IPS-15b (cell line): ENCODE measurements at regions not wholly inside any gene's neighbourhood (a gene's known extent, or its start where the extent isn't known, plus 50 kb on each side); places are given as distances from the start of the nearest gene placed in this dataset.

Source experiments
- H3K27me3 ChIP-seq: one replicate; pipeline ENCODE4 v1.6.1; 2013; ENCODE audit warnings: low read length; ENCODE audit not compliant: control insufficient read depth, insufficient read depth
- H3K36me3 ChIP-seq: one replicate; pipeline ENCODE4 v1.6.1; 2013; ENCODE audit warnings: low read length; ENCODE audit not compliant: control insufficient read depth, insufficient read depth
- H3K4me1 ChIP-seq: one replicate; pipeline ENCODE4 v1.6.1; 2013; ENCODE audit warnings: mild to moderate bottlenecking, low read length; ENCODE audit not compliant: control insufficient read depth, insufficient read depth
- H3K4me3 ChIP-seq: one replicate; pipeline ENCODE4 v1.5.1; 2013; ENCODE audit warnings: low read depth, low read length
- H3K9ac ChIP-seq: one replicate; pipeline ENCODE4 v1.6.1; 2013; ENCODE audit warnings: low read depth, mild to moderate bottlenecking, low read length
- H3K9me3 ChIP-seq: one replicate; pipeline ENCODE4 v1.6.1; 2013; ENCODE audit warnings: mild to moderate bottlenecking, low read length; ENCODE audit not compliant: control insufficient read depth, insufficient read depth

DNA sequence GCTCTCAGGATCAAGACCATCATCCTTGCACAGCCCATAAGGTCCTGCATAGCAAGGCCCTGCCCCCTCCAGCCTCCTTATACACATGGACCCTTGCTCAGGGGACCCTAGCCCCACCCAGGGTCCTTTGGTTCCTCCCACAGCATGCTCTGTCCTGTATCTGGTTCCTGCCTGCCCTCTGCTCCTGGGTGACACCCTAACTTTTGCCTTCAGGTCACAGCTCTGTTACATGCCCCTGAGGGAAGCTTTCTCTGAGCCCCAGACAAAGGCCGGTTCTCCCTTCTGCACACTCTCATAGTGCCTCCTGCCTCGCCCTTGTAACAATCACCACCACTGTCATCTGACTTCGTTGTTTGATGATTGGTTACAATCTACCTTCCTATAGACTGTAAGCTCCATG lies 204.8 kb downstream of the SMAD2 start:
- Histone ChIP-seq H3K4me3 (no peak overlapping the region), H3K9me3 (no peaks in the 10 kb centered on the region), H3K27me3 (no peaks in the 10 kb centered on the region), H3K36me3 (no peaks in the 10 kb centered on the region), H3K4me1 (no peaks in the 10 kb centered on the region), H3K9ac (no peak overlapping the region)

DNA sequence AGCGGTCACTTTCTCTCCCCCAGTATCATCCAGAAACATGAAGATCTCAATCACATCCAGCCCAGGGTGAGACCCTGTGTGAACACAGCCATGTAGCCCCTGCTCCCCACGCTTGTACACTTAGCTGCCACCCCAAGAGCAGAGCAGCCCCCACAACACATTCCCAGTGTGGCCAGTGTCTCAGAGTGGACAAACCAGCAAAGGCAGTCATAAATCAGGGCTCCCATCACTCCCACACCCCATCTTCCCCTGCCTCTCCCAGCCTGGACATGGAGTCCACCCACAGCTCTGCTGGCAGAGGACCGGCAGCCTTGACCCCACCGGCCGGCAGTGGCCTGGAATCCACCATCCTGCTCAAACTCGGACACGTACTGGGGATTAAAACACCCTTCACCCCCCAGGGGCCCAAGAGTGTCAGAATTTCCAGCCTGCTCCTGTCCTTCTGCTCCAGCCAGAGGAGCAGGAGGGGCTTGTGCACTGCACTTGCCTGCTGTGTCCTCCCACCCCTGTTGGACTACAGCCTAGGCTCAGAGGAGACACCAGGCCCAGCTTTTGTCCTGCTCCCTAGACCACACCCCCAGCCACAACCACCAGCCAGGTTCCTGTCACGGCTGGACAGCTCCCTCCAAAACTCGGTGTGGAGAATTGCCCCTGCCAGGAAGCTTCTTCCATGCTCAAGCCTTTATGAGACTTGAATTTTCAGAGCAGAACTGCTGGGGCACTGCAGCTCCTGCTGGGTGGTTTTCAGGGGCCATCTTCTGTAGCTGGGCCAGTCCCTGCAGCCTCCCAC lies 206.1 kb downstream of the SMAD2 start:
- Histone ChIP-seq H3K9me3 (no peaks in the 10 kb centered on the region), H3K9ac (no peak overlapping the region), H3K4me3 (no peak overlapping the region), H3K27me3 (no peaks in the 10 kb centered on the region), H3K36me3 (no peaks in the 10 kb centered on the region), H3K4me1 (no peaks in the 10 kb centered on the region)

DNA sequence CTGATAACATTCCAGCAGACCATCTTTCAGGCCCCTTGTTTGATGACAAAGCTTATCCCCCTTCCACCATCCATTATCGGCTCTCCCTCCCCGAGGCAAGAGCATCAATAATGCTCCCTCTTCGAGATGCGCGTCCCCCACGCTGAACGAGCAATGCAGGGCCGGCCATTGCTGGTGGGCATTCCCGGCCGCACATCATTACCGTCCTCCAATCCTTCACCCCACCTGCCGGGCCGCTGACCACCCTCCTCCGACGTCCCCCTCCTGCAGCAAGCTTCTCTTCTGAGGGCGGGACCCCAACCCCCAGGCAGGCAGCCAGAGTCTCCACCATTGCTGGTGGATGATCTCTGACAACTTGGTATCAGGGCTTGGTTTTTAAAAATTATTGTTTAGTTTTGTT lies 208.6 kb downstream of the SMAD2 start:
- no peaks in the 10 kb centered on the region for H3K36me3 ChIP-seq
- H3K27me3 ChIP-seq, result no peaks in the 10 kb centered on the region
- no peaks in the 10 kb centered on the region for H3K9me3 ChIP-seq
- H3K9ac ChIP-seq, result no peak overlapping the region
- no peak overlapping the region for H3K4me3 ChIP-seq
- H3K4me1 ChIP-seq, result no peaks in the 10 kb centered on the region

DNA sequence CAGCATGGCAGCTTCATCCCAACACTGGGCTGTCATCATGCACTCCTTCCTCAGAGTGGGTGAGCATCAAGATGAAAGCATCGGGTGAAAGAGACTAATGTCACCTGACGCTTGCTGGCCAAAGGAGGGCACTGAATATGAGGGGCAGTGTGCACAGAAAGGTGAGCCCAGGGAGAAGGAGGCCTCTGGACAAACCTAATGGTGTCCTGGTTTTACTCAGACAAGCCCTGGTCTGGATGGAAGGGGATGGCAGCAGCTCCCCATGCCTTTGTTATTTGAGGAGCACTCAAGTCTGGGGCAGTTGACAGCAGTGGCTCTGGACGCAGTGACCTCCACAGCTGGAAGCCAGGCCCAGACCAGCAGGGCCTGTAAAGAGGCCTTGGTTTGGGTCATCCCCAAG lies 209.7 kb downstream of the SMAD2 start:
- Histone ChIP-seq H3K36me3 (no peaks in the 10 kb centered on the region), H3K4me3 (no peak overlapping the region), H3K9ac (no peak overlapping the region), H3K4me1 (no peaks in the 10 kb centered on the region), H3K27me3 (no peaks in the 10 kb centered on the region), H3K9me3 (no peaks in the 10 kb centered on the region)

DNA sequence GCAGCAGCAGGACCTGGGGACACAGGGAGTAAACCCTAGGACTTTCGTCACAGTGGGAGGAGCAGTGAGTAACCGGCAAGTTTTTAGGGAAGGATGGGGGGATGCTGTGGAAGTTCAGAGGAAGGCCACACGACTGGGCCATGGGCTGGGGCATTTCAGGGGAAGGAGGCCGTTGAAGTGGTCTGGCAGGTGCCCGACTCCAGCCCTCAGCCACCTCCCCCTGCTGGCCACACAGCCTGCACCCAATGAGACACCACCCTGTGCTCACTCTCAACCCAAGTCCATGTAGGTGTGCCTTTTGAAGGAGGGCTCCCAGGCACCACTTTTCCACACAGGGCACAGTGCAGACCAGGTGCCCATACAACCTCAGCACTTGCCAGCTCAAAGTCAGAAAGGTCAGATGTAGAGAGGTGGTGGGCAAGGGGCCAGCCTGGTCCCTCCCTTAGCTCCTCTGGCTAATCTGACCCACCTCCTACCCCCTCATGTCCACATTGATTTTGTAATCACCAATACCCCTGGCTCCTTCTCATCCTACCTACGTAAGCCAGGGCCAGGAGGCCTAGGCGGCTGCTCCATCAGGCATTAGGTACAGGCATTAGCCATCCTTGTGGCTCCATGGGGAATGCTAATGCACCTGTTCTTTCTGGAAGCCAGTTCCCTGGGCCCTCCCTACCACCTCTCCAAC lies 211.2 kb downstream of the SMAD2 start:
- Histone ChIP-seq H3K9ac (no peak overlapping the region), H3K36me3 (no peaks in the 10 kb centered on the region), H3K27me3 (no peaks in the 10 kb centered on the region), H3K4me3 (no peak overlapping the region), H3K9me3 (no peaks in the 10 kb centered on the region), H3K4me1 (no peaks in the 10 kb centered on the region)

DNA sequence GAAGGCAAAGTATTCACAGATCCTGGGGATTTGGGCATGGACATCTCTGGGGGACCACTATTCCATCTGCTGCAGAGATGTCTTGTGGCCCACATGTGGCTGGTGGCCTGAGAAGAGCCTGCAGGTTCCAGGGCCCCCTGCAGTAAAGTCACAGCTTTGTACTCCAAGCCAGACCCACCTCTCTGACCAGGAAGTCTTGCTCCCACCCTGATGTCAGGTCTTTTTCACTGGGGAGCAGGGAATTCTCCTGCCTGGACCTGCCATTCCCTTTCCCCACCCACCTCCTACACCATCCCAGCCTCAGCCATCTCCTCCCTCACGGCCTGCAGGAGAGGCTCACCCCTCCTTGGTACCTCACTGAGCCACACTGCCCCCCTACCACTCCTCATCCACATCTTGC lies 211.8 kb downstream of the SMAD2 start:
- Histone ChIP-seq H3K9me3 (no peaks in the 10 kb centered on the region), H3K9ac (no peak overlapping the region), H3K36me3 (no peaks in the 10 kb centered on the region), H3K4me1 (no peaks in the 10 kb centered on the region), H3K4me3 (no peak overlapping the region), H3K27me3 (no peaks in the 10 kb centered on the region)

DNA sequence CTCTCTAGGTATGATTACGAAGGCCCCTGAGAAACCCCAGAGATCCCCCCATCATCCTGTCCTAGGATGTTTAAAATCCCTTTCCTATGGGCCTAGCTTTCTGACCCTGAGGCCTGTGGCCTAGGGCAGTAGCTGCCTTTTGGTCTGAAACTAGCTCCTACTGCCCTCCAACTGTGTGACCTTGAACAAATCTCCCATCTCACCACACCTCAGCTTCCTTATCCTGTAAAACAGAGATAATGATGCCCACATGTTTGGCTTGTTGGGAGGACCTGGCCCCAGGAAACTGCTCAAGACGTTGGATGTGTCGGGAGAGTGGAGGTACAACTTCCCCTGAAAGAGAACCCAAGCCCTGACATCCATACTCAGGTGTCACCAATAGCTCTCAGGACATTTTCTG lies 213.2 kb downstream of the SMAD2 start:
- H3K36me3 ChIP-seq, result no peaks in the 10 kb centered on the region
- no peaks in the 10 kb centered on the region for H3K4me1 ChIP-seq
- peaks cover 2% of the 10 kb centered on the region for H3K27me3 ChIP-seq
- H3K4me3 ChIP-seq, result no peak overlapping the region
- no peaks in the 10 kb centered on the region for H3K9me3 ChIP-seq
- no peak overlapping the region for H3K9ac ChIP-seq

DNA sequence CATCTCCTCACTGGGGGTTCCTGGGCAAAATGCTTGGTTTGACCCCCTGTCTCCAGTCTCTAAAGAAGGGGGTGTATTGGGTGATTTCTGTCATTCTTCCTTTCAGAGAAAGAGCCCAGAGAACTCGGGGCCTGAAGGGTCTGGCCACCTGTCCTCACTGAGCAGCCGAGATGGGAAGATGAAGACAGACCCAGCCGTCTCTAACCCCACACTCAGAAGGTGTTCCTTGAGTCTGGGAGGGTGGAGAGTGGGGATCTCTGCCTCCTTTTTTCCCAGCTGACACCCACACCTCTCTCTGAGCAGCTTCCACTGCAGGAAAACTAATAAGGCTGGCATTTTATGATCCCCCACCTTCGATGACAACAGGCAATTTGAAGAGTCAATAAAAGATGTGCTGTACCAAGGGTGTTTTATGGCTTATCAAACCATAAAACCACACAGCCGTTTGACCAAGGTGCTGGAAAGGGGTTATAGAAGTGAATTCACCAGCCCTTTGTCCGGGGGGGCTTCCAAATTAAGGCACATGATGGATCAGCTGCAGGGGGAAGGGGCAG lies 213.8 kb downstream of the SMAD2 start:
- peaks cover 2% of the 10 kb centered on the region for H3K27me3 ChIP-seq
- H3K9me3 ChIP-seq, result no peaks in the 10 kb centered on the region
- H3K4me3 ChIP-seq, result no peak overlapping the region
- H3K36me3 ChIP-seq, result no peaks in the 10 kb centered on the region
- no peaks in the 10 kb centered on the region for H3K4me1 ChIP-seq
- no peak overlapping the region for H3K9ac ChIP-seq

DNA sequence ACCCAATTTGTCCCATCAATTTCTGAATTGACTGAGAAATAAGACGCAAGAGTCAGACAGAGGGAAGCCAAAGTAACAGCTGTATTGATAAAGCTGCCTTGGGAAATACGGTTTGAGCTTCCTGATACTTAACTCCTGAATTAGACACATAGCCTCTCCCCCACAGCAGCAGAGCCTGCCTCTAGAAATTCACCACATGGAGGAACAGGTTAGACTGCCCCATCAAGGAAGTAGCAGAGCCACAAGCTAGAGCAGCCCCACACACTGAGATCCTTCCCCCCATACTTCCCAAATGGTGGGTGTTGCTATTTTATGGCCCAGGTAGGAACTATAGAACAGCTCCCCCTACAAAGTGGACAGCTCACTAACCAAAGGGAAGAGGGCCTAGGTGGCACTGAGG lies 220.0 kb downstream of the SMAD2 start:
- no peaks in the 10 kb centered on the region for H3K4me1 ChIP-seq
- H3K9me3 ChIP-seq, result no peaks in the 10 kb centered on the region
- H3K9ac ChIP-seq, result no peak overlapping the region
- peaks cover 2% of the 10 kb centered on the region for H3K27me3 ChIP-seq
- H3K4me3 ChIP-seq, result no peak overlapping the region
- H3K36me3 ChIP-seq, result no peaks in the 10 kb centered on the region

DNA sequence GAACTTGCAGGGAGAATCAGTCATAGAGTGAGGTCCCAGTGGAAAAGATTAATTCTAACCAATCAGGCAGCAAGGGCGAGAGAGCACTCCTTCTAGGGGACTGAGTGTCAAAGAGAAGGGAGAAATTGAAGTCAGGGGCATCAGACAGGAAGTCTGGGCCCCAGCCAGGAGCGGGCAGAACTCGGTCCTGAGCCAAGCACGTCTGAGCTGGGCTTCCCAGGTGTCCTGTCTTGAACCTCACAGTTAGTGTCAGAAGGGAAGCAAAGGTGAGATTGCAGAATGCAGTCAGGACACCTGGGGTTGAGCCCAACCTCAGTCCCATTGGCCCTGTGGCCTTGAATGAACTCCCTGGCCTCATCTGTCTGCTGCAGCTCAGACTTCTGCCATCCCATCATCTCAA lies 220.9 kb downstream of the SMAD2 start:
- peaks cover 2% of the 10 kb centered on the region for H3K27me3 ChIP-seq

DNA sequence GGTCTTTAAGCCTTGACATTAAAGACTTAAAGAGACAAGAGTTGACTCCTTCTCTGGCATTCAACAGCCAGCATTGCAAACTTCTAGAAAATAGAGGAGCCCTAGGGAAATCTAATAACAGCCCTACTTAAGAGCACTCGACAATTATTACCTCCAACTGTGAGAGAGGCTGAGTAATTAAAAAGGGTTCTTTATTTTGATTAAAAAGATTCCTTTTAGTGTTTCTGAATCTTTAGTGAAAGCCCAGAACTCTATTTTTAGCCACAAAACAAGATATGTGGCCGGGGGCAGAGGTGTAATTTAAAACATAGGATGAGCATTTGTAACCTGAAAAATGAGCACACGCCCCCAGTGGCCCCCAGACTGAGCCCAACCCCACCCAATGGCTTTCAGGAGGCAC lies 222.3 kb downstream of the SMAD2 start:
- Histone ChIP-seq H3K4me1 (no peaks in the 10 kb centered on the region), H3K9me3 (no peaks in the 10 kb centered on the region), H3K36me3 (no peaks in the 10 kb centered on the region), H3K4me3 (no peak overlapping the region), H3K27me3 (peaks cover 2% of the 10 kb centered on the region), H3K9ac (no peak overlapping the region)

More for the DNA sequence above, 220.9 kb downstream of the SMAD2 start:
- Histone ChIP-seq H3K4me3 (no peak overlapping the region), H3K4me1 (no peaks in the 10 kb centered on the region), H3K9ac (no peak overlapping the region), H3K36me3 (no peaks in the 10 kb centered on the region), H3K9me3 (no peaks in the 10 kb centered on the region)

DNA sequence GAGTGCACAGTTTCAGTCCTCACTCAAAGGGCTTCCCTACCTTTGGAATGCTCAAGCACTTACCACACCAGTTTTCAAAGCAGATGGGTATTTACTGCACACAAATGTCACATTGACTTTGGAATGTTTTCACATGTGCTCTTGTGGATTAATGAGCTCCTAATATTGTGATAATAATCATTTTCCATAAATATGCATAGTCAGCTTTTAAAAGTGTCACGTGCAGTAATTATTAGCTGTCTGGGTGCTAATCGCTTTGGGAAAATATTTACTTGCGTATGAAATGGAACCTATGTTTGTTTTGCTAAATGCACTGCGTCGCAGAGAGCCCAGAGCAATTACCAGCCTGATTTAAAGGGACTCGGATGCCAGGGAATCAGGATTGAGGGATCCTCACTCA lies 229.3 kb downstream of the SMAD2 start:
- Histone ChIP-seq H3K4me1 (no peaks in the 10 kb centered on the region), H3K36me3 (no peaks in the 10 kb centered on the region), H3K4me3 (no peak overlapping the region), H3K9me3 (no peaks in the 10 kb centered on the region), H3K9ac (no peak overlapping the region), H3K27me3 (peaks cover 2% of the 10 kb centered on the region)
